ENCODE measurements at regions not wholly inside any gene's neighbourhood (a gene's known extent, or its start where the extent isn't known, plus 50 kb on each side); places are given as distances from the start of the nearest gene placed in this dataset.

- no peak for TF ChIP-seq CTCF (IDR thresholded peaks at IDR 0.05)
- intact Hi-C loops (cut with DNase I, micrococcal nuclease): no loop called here
- ChIA-PET POLR2A (no interaction called here), CTCF (no interaction called here)
- Histone ChIP-seq H3K4me1 (ENCODE audit: insufficient read depth, low read length) (no peaks in the 10 kb centered on the region), H3K4me3 (ENCODE audit: low read length) (no peak overlapping the region), H3K27me3 (ENCODE audit: control insufficient read depth in 1 of 2, insufficient read depth in 2 of 2, low read length in 2 of 2) (no peaks in the 10 kb centered on the region), H3K36me3 (ENCODE audit: insufficient read depth, low read length) (no peaks in the 10 kb centered on the region), H3K27ac (ENCODE audit: low read depth in 1 of 2, low read length in 2 of 2) (no peak overlapping the region), H3K9me3 (ENCODE audit: control insufficient read depth in 1 of 2, insufficient read depth in 1 of 2, low read length in 2 of 2) (no peaks in the 10 kb centered on the region)
- Mint-ChIP-seq H3K4me3 (no peak overlapping the region), H3K9me3 (no peaks in the 10 kb centered on the region), H3K27me3 (no peaks in the 10 kb centered on the region), H3K27ac (no peak overlapping the region), H3K36me3 (ENCODE audit: low read depth) (no peaks in the 10 kb centered on the region), H3K4me1 (ENCODE audit: low read depth) (no peaks in the 10 kb centered on the region)
- ATAC-seq (ENCODE audit: poor library complexity) (no peak), DNase-seq (no peak)
Measured at GRCh38 chr5:155878991-155879575, 447.9 kb upstream of the SGCD start.

DNA sequence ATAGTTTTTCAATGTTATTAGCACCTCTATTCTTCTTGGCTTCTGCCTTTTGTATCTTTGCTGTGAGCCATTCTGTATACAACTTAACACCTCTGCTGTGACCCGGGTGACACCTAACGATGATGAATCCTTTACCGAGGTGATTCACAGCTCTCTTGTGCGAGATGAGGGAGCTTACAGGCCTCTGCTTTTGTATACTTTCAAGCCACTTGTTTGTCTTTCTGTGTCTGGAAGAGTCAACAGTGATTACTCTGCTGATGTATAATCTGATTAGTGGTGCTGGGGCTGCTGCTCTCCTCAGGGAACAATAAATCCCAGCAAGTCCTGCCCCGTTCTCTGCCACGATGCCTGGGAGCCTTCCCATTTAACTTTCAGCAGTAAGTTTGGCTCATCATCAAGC lies 442.9 kb upstream of the SGCD start:
- no peaks in the 10 kb centered on the region for H3K4me1 Mint-ChIP-seq (ENCODE audit: low read depth)
- Histone ChIP-seq H3K4me3 (ENCODE audit: low read length) (no peak overlapping the region), H3K4me1 (ENCODE audit: insufficient read depth, low read length) (no peaks in the 10 kb centered on the region), H3K27me3 (ENCODE audit: control insufficient read depth in 1 of 2, insufficient read depth in 2 of 2, low read length in 2 of 2) (no peaks in the 10 kb centered on the region), H3K36me3 (ENCODE audit: insufficient read depth, low read length) (no peaks in the 10 kb centered on the region), H3K9me3 (ENCODE audit: control insufficient read depth in 1 of 2, insufficient read depth in 1 of 2, low read length in 2 of 2) (no peaks in the 10 kb centered on the region), H3K27ac (ENCODE audit: low read depth in 1 of 2, low read length in 2 of 2) (no peak overlapping the region)
- ChIA-PET POLR2A (no interaction called here), CTCF (no interaction called here)
- no peak overlapping the region for H3K27ac Mint-ChIP-seq
- no peaks in the 10 kb centered on the region for H3K36me3 Mint-ChIP-seq (ENCODE audit: low read depth)
- intact Hi-C loops (cut with DNase I, micrococcal nuclease): no loop called here
- H3K9me3 Mint-ChIP-seq: no peaks in the 10 kb centered on the region
- no peaks in the 10 kb centered on the region for H3K27me3 Mint-ChIP-seq
- TF ChIP-seq CTCF (IDR thresholded peaks at IDR 0.05): no peak
- ATAC-seq (ENCODE audit: poor library complexity): no peak
- H3K4me3 Mint-ChIP-seq: no peak overlapping the region
- peak in 1 of 14 experiments; percentile 43 for DNase-seq

DNA sequence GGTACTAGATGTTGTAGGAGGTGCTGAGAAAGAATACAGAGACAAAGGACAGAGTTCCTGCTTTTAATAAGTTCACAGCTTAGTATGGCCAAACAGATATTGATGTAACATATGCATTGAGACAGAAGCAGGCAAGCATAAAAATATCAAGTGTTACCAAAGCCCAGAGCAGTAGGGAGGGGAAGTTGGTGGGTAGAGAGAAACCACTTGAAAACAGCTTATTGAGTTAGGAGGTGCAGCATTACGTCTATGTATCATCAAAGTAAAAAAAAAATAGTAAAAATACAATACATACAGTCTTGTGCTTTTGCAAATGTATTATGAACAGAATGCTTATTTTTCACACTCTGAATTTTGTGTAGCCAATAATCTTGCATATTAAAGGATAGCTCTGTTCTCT lies 441.8 kb upstream of the SGCD start:
- H3K4me3 Mint-ChIP-seq: no peak overlapping the region
- no peak for ATAC-seq (ENCODE audit: poor library complexity)

More for the DNA sequence above, 441.8 kb upstream of the SGCD start:
- ChIA-PET POLR2A (no interaction called here), CTCF (no interaction called here)
- TF ChIP-seq CTCF (IDR thresholded peaks at IDR 0.05): no peak
- Mint-ChIP-seq H3K27me3 (no peaks in the 10 kb centered on the region), H3K27ac (no peak overlapping the region), H3K4me1 (ENCODE audit: low read depth) (no peaks in the 10 kb centered on the region), H3K9me3 (no peaks in the 10 kb centered on the region), H3K36me3 (ENCODE audit: low read depth) (no peaks in the 10 kb centered on the region)
- no peaks in the 10 kb centered on the region for H3K4me1 ChIP-seq (ENCODE audit: insufficient read depth, low read length)
- H3K27me3 ChIP-seq (ENCODE audit: control insufficient read depth in 1 of 2, insufficient read depth in 2 of 2, low read length in 2 of 2): no peaks in the 10 kb centered on the region
- no peaks in the 10 kb centered on the region for H3K36me3 ChIP-seq (ENCODE audit: insufficient read depth, low read length)
- intact Hi-C loops (cut with DNase I, micrococcal nuclease): no loop called here
- no peak overlapping the region for H3K4me3 ChIP-seq (ENCODE audit: low read length)
- no peak overlapping the region for H3K27ac ChIP-seq (ENCODE audit: low read depth in 1 of 2, low read length in 2 of 2)
- peak in 1 of 14 experiments; percentile 45 for DNase-seq
- H3K9me3 ChIP-seq (ENCODE audit: control insufficient read depth in 1 of 2, insufficient read depth in 1 of 2, low read length in 2 of 2): no peaks in the 10 kb centered on the region
